Retina (tissue), 1 donor: ENCODE measurements at regions not wholly inside any gene's neighbourhood (a gene's known extent, or its start where the extent isn't known, plus 50 kb on each side); places are given as distances from the start of the nearest gene placed in this dataset.
"Not testable (repeated sequence)": the region's sequence is repeated elsewhere in the genome, so short reads cannot be mapped to it uniquely, and the experiment has no call there.

ENCODE experiments used
- DNase-seq: peaks from one replicate; pipeline ENCODE4 v3.0.0-alpha.2; 2016

DNA sequence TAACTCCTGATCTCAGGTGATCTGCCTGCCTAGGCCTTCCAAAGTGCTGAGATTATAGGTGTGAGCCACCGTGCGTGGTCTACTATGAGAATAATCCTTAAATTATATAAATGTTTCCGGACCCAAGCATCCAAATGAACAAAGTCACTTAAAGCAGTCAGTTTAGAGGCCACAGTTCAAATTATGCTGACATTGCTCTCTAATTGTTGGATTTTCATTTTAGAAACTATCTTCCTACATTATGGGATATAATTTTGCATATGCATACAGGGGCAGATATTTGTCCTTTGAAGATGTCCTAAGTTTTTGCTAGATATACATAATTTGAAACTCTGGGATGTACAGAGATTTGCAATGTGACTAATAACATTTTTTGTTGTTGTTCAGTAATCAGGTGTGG lies 390.1 kb downstream of the RND3 start:
- no peak for DNase-seq

DNA sequence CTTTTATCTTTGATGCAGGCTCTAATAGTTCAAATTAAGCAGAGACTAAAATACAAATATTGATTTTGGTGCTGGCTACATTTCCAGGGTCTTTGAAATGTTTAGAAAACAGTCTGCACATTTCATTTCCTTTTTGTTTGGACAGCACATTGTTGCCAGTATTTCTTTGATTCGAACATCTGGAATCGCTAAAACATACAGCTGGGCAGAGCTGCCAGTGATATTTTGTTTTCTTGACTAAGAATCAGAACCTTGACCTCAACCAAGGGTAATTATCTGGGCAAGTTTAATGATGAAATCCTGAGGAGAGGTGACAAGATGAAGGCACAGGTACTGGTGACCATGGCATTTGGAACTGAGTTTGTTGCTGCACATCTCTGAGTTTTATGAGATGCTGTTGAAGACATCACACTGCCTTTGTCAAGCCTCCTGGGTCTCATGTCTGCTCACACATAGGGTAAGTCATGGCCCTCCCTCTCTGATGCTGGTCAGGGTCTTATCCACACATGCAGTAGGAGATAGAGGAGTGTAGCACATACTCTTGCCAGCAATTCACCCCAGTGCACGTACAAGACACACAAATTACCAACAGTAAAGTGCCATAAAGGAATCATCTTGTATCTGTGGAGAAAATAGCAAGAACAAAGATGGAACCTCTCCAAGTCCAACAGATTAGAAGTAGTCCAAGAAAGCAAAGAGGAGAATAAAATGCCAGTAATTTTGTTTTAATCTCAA lies 391.9 kb downstream of the RND3 start:
- DNase-seq: no peak

DNA sequence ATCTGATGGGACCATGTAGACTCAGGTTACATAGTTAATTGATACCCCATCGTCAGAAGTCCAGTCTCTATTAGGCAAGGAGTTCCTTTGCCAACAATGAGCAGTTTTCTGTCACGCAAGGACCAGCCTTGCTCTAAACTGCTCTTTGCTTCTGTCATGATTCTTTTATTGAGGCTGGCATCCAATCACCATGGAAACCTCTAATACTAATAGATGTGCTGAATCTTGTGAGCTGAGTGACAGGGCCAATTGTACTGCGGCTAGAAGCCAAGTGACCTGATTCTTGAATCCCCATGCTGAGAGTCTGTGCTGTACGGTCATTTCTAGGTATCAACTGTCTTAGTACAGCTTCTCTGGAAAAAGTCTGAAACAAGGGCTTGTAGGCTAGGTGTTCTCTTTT lies 395.6 kb downstream of the RND3 start:
- peak; percentile 53 for DNase-seq

DNA sequence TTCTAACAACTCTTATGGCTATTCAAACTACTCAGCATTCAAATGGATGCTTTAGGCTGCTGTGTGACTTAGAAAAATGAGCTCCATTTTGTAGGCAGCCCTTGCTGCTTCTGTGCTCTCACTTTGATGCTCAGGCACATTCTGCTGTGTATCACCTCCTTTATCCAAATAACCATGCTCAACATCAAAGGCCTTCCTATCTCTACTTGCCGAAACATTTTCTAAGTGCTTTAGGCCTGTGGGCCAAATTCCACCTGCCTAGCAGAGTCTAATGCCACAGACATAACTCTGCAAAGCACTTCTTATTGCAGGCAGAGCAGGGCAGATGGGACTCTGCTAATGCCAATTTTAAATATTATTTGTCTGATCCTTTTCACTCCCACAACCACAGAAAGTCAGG lies 397.4 kb downstream of the RND3 start:
- no peak for DNase-seq

DNA sequence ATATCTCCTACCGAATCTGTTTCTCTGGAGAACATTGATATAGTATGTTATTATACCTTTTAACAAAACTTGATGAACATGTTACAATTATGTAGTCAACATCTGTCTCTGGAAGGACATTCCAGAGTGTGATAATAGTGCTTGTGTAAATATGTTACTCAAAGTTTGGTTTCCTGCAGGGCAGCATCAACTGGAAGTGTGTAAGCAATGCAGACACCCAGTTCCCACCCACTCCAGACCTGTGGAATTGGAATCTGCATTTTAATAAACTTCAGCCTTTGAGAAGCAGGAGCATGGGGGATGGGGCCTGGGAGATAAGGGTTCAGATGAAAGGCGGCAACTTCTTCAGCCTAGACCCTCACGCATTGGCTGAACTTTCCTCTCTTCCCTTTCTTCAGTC lies 398.9 kb downstream of the RND3 start:
- DNase-seq: no peak

DNA sequence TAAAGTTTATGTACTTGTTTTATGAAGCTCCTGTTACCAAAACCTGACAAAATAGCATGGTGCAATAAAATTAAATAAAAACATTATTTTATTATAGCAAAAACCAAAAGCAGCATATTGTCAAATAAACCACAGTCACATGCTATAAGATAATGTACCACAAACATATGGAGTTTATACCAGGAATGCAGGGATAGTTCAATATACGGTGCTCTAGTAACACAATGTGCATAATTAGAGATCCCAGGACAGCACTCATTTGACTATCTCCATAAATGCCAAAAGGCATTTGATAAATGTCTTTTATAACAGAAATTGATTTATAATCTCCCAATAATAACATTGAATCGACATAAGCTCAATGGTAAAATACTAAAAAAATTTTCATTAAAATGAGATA lies 402.0 kb downstream of the RND3 start:
- DNase-seq: no peak

DNA sequence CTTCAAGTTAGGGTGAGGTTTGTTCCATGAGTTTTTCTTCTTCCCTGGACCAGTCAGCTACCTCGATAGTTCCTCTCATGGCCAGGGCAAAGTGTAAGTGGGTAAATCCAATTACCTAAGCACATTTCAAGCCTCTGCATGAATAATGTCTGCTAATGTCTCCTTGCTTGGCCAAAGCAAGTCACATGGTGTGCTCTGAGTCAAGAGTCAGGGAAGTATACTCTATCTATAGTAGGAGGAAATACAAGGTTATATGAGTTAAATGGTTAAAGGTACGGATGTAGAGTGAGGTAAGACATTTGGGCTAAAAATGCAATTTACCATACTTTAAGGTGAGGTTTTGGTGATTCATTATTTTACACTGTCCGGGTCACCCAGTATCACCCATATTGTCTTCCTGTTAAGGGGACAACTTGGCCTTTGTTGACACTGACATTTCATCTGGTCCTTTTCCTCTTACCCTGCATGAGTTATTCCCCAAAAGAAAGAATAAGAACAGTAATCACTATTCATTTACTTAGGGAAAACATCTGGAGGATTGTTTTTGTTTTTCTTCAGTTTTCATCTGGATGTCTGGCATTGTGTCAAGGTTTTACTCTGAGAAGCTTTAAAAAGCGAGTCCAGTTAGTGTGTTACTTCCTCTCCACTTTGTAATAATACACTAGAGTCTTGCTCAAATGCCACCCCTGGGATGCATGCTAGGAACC lies 405.5 kb downstream of the RND3 start:
- DNase-seq: no peak

DNA sequence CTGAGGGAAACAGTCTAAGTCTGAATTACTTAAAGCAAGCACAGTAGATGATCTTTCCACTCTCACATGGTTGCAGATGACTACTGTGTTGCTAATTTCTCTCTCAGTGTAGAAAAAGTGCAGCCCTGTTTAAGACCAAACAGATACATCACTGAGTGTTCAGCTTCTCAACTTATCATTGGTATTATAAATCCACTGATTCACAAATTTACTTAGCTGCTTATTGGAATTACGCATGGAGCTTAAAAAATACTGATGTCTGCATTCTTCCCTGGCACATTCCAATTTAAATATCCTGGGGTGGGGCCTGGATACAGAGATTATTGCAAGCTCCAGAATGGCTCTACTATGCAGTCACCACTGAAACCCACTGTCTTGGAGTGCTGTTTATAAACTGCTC lies 411.2 kb downstream of the RND3 start:
- DNase-seq: no peak

DNA sequence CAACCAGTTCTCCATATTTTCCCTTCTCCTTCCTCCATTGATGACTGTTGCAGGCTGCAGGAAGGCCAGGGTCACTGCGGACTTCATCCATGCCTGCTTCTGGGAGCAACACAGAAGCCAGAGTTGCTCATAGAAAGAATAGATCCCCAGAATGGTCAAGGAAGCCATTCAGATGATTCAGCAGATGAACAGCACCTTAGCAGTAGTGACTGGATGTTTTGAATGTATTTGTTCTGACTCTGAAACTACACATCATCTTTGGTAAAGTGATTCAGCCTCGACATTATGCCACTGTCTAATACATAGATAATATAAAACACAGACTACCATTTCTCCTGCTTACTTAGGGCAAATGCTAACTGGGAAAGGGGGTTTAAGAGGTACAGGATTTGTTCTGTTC lies 411.6 kb downstream of the RND3 start:
- DNase-seq: no peak

DNA sequence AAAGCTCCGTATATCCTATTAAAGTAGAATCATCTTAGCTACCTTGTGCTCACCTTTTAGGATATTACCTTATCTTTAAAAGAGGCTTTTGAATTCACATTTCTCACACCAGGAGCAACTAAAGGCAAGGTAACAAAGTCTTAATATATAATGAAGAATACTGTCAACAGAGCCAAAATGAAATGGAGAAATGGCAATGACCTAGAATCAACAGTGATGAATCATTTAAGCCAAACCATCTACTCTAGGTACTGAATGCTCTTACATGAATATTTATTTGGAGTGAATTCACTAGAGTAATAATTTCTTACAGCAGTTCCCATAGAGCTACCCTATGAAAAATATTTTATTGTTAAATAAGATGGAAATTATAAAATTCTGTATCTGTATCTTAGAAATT lies 421.0 kb downstream of the RND3 start:
- no peak for DNase-seq

DNA sequence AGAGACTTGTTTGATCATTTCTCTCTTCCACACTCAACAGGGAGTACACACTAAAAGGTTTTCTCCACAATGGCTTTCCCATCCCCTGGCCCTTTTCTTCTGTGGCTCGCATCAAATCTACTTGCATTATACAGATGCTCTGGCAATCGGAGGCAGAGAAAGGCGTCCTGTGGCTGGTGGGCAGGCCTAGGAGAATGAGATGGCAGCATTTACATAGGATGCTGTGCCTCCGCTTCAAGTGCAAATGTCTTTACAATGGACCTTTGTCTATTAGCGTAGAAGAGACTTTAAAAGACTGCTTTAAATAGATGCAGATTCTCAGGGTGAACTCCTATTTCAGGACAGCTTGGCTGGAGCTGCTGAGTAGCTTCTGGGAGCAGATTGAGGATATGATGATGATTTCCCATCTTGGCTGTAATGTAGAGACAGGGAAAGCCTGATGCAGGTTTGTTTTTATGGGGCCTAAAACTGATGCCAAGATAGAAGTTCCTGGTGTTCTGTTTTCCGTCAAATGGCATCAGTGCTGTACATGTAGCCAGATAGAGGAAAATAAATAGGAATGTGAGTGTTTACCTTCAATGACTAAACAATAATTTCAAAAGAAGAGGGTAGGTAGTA lies 423.4 kb downstream of the RND3 start:
- no peak for DNase-seq

DNA sequence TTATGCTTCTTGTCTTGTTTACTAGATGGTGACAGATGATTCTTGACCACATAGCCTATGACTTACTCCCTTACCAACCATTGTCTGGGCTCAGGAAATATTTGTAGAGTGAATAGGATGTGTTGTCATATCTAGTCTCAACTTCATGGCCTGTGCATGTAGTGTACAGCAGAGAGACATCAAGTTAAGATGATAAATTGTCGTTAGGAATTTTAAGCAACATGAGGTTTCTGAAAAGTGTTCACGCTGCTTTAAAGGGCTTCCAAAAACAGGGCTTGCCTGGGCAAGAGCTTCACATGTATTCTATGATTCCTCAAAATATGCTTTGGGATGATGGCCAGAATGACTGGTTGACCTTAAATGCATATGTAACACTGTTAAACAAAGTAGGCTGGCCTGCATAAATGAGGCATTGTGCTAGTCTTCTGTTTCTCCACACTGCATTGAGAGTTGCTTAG lies 424.0 kb downstream of the RND3 start:
- DNase-seq: no peak

DNA sequence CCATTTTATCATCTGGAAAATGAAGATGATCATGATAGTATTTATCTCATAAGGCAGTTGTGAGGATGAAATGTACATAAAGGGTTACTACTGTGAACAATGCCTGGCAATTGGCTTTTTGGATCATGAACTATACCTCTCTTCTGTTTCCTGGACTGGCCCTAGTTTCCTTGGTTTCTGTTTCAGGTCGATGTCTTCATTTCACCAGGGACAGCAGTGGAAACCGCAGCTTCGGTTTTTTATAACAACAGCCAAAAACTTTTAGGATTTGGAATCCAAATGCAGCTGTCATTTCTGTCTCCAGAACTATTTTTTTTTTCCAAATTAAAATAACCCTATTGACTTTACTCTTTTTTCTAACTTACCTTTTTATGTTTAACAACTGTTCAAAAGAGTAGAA lies 425.1 kb downstream of the RND3 start:
- DNase-seq: no peak

DNA sequence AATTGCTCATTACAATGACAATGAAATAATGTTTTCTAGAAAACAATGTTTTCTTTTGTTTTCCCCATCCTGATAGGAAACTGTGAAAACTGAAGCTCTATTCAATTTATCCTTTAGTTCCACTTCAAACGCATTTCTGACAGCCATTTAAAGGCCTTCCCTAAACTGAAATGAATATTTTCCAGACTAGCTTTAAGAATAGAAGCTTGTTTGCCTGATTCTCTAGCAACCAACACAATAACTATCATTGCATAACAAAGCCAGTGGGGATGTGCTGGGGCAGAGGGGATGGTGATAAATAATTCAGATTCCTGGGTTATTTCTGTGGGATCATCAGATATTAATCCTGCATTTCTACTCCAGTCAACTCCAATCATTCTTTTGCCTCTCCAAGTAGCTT lies 427.1 kb downstream of the RND3 start:
- DNase-seq: no peak

DNA sequence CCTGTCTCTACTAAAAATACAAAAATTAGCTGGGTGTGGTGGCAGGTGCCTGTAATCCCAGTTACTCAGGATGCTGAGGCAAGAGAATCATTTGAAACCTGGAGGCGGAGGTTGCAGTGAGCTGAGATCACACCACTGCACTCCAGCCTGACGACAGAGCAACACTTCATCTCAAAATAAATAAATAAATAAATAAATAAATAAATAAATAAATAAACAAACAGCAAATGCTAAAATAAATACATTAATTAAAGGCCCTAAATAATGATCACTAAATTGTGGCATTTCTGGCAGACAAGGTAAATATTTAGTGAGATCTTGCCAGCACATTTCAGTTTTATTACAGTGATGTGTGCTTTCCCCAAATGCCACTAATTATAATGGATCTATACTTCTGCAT lies 427.8 kb downstream of the RND3 start:
- not testable (repeated sequence) for DNase-seq

DNA sequence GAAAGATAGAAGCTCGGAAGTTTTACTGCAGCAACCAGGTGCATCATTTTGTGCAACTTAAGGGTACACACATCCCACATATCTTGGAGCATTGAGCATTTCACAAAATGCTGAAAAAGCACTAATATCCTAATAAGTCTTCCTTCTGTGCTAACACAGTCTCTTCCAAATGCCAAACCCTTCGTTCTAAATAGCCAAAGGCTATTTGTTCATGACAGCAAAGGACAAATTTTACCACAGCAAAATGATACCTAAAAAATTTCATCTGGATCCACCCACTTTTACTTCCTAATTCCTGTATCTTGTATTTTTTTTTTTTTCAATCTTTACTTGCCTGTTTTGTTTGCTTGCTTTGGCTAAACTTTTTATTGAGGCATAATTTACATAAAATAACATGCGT lies 435.0 kb downstream of the RND3 start:
- no peak for DNase-seq

DNA sequence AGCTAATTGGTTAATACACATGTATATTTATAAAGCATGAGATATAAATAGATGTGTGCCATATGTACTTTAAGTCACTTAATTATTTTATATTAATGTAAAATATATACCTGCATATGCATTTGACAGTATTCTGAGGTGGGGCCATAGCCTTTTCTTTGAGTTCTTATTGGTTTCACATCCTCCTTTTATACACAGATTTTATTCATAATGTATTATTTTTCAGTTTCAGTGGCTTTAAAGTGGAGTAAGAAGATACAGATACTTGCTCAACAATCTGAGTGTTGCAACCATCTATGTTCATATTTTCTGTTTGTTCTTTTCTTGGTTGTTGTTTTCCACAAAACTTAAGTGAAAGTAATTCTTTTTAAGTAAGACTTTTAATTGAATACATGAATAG lies 436.5 kb downstream of the RND3 start:
- no peak for DNase-seq

DNA sequence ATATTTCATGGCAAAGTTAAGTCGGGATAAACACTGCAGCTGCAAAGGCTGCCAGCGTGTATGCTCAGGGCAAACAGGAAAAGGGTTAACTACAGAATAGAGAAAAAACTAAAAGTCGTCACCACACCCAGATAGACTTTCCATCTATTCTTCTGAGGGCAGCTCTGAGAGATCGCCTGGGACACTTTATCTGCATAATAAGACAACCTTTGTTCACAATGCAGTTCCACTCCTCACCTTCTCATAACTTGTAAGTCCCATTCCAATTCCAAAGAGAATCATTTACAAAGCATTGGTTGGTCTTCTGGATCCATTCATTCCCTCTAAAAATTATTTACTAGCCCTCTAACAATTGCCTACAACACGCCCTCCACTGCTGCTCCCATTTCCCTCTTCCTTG lies 437.4 kb downstream of the RND3 start:
- no peak for DNase-seq

DNA sequence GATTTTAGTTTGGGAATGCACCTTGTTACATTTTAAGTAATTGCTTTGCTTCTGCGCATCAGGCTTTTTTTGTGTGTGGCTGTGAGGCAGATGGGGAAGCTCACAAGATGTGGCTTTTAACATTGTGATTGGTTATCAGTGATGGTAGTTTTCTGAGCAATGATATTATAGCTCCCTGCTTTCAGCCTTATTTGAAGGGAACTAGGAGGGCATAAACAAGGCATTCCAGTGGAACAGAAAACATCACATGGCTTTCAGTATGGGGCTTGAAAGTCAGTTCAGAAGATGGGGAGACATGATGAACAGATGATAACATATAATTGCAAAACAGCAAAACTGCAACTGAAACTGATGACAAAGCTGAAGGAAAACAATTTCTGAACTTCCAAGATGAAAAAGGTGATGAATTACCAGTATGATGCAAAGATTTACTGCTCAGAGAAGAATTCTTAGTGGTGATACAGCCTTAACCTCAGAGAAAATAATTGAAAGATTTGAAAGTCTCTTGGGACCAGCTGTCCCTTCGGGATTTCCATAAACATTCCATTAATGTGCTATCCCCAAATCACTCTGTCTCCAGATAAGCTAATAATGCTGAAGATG lies 439.7 kb downstream of the RND3 start:
- DNase-seq: no peak

DNA sequence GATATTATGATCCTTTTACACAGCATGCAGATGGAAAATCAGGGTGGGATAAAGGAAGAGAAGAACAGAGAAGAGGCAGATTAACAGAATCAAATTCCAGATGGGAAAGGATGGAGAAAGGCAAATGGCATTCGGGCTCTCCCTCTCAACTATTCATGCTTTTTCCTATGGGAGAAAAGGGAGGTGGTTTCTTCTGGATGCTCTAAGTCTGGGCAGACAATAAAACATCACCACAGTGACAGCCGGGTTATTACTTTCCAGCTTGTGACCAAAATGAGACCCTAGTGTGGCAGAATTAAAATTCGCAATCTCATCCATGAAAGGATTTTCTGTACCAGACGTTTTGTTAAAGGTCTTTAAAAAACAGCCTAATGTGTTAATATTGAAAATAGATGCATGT lies 440.7 kb downstream of the RND3 start:
- DNase-seq: no peak

DNA sequence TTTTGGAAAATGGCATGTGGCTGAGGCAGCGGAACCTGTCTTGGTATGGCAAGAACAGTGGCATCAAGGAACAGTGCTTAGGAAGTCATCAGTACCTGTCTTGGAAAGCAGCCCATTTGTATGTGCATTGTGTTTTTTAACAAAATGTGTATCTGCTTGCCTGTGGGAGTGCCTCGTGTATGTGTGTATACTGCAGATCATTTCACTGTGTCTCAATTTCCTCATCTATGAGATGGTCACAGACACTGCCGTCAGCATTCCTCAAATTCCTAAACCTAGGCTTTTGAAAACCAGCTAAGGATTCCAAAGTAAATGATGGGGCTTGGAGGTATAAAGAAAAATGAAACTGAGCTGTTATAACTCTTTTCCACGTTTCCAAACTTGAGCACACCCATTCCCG lies 441.3 kb downstream of the RND3 start:
- no peak for DNase-seq

DNA sequence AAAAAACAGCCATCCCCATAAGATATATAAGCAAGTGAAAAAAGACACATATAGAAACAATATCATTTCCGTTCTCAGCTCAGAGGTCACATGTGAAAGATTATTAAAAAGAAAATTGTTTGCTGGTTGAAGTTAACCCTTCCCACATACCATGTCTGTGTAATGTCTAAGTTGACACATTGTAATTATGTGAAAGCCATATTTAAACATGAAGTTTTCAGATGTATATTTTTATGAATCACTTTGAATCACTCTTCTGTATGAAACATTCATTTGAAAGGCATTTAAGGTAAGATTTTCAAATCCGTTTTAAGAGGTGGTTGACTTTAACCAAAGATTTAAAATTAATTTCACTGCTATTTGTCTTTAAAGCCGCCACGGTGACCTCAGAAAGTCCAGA lies 441.9 kb downstream of the RND3 start:
- no peak for DNase-seq

DNA sequence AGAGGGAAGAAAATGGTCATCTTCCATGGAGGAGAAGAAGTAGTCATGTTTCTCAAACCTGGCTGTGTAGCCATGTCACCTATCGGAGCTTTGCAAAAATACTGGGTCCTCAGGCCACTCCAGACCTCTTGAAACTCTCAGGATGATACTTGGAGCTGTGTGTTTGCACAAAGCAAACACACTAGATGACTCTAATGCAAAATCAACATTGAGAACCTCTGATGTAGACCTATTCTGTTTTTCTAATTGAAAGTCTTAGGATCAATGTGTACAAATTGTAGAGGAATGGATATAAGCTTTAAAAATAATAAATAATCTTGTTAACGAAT lies 444.3 kb downstream of the RND3 start:
- no peak for DNase-seq

DNA sequence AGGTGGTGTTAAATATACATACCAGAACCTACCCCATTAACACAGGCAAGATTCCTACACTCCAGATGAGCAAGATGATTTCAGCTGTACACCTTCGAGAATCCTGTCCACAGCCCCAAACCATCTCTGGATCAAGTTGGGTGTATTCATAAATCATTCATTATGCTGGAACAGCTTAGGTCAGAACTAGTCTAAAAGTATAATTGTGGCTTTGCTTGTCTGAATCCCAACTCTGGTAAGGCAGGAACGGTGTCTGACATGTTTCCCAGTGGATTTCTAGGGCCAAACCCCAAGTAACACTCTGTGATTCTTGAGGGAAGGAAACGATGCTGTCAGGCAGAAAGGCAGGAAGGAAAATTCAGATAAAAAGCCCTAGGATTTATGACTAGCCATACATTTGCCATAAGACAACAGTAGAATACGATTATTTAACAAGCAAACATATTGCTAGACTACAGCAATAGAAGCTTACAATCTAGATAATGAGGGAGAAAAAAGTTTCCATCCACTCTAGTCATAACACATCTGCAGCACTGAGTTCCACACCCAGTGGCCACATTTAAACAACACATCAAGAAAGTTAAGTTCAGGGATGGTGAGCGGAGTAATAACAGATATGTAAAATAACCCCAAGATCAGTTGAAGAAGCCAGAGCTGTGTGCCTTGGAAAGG lies 444.8 kb downstream of the RND3 start:
- DNase-seq: no peak
